ENCODE measurements at regions not wholly inside any gene's neighbourhood (a gene's known extent, or its start where the extent isn't known, plus 50 kb on each side); places are given as distances from the start of the nearest gene placed in this dataset.

DNA sequence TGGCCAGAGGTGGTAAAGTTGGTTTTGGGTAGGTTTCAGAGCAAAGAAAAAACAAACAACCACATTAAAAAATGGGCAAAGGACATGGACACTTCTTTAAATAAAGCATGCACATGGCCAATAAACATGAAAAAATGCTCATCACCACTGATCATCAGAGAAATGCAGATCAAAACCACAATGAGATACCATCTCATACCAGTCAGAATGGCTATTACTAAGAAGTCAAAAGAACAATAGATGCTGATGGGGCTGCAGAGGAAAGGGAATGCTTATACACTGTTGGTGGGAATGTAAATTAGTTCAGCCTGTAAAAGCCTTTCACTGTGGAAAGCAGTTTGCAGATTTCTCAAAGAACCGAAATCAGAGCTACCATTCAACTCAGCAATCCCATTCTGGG lies 598.4 kb upstream of the SOX9 start:
- H3K4me2 ChIP-seq (ENCODE audit: low read depth, low read length, poor library complexity, severe bottlenecking) = no peak overlapping the region
- H3K36me3 ChIP-seq (ENCODE audit: insufficient read depth, low read length) = no peaks in the 10 kb centered on the region
- H3K9ac ChIP-seq (ENCODE audit: low read depth, low read length, poor library complexity, severe bottlenecking) = no peak overlapping the region
- no peaks in the 10 kb centered on the region for H4K20me1 ChIP-seq (ENCODE audit: insufficient read depth, low read length, poor library complexity, severe bottlenecking)
- no peak overlapping the region for H3K4me3 ChIP-seq (ENCODE audit: low read length, poor library complexity, severe bottlenecking)
- no peaks in the 10 kb centered on the region for H3K9me2 ChIP-seq (replicated peaks; ENCODE audit: low read depth, low read length)
- no peak overlapping the region for H2AFZ ChIP-seq (ENCODE audit: low read length)
- no peak for TF ChIP-seq EZH2phosphoT487 (IDR thresholded peaks at IDR 0.05; ENCODE audit: borderline replicate concordance)
- TF ChIP-seq, protein P1, sequence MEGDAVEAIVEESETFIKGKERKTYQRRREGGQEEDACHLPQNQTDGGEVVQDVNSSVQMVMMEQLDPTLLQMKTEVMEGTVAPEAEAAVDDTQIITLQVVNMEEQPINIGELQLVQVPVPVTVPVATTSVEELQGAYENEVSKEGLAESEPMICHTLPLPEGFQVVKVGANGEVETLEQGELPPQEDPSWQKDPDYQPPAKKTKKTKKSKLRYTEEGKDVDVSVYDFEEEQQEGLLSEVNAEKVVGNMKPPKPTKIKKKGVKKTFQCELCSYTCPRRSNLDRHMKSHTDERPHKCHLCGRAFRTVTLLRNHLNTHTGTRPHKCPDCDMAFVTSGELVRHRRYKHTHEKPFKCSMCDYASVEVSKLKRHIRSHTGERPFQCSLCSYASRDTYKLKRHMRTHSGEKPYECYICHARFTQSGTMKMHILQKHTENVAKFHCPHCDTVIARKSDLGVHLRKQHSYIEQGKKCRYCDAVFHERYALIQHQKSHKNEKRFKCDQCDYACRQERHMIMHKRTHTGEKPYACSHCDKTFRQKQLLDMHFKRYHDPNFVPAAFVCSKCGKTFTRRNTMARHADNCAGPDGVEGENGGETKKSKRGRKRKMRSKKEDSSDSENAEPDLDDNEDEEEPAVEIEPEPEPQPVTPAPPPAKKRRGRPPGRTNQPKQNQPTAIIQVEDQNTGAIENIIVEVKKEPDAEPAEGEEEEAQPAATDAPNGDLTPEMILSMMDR (conservative IDR thresholded peaks at IDR 0.05; ENCODE audit: low read length) = no peak
- no peaks in the 10 kb centered on the region; the same call in 1 of the 2 replicates for H3K9me3 ChIP-seq (ENCODE audit: insufficient read depth, low read depth, low read length)
- H3K4me1 ChIP-seq (ENCODE audit: insufficient read depth, low read length, poor library complexity, severe bottlenecking) = no peaks in the 10 kb centered on the region
- no peaks in the 10 kb centered on the region for H3K27me3 ChIP-seq (ENCODE audit: insufficient read depth, low read length, poor library complexity, severe bottlenecking)
- H3K79me2 ChIP-seq (ENCODE audit: insufficient read depth, low read length) = no peaks in the 10 kb centered on the region
- no peaks in the 10 kb centered on the region for H3F3A ChIP-seq (ENCODE audit: low read depth)

DNA sequence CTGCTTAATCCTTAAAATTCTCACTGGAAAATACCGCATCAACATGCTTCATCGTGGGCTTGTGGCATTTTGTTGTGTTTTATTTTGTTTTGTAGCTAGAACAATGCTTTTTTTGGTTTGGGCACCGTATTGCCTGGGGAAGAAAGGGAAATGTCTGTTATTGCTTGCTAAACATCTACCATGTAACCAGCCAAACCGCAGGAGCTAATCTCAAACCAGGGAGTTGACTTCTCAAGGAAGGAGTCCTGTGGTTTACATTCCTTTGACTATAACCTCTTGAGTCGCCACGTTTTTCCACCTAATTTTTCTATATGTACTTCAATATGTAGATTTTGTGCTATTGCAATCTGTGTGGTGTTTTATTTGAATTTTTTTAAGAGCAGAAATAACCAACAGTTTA lies 593.5 kb upstream of the SOX9 start:
- Histone ChIP-seq H3K36me3 (ENCODE audit: insufficient read depth, low read length) (no peaks in the 10 kb centered on the region), H3K27me3 (ENCODE audit: insufficient read depth, low read length, poor library complexity, severe bottlenecking) (no peaks in the 10 kb centered on the region), H3K9ac (ENCODE audit: low read depth, low read length, poor library complexity, severe bottlenecking) (no peak overlapping the region), H2AFZ (ENCODE audit: low read length) (no peak overlapping the region), H3K4me3 (ENCODE audit: low read length, poor library complexity, severe bottlenecking) (no peak overlapping the region), H3F3A (ENCODE audit: low read depth) (no peaks in the 10 kb centered on the region), H3K79me2 (ENCODE audit: insufficient read depth, low read length) (no peaks in the 10 kb centered on the region), H4K20me1 (ENCODE audit: insufficient read depth, low read length, poor library complexity, severe bottlenecking) (no peaks in the 10 kb centered on the region), H3K9me2 (replicated peaks; ENCODE audit: low read depth, low read length) (no peaks in the 10 kb centered on the region), H3K4me1 (ENCODE audit: insufficient read depth, low read length, poor library complexity, severe bottlenecking) (no peaks in the 10 kb centered on the region), H3K4me2 (ENCODE audit: low read depth, low read length, poor library complexity, severe bottlenecking) (no peak overlapping the region), H3K9me3 (ENCODE audit: insufficient read depth, low read depth, low read length) (no peaks in the 10 kb centered on the region)
- TF ChIP-seq, protein P1 (conservative IDR thresholded peaks at IDR 0.05; ENCODE audit: low read length) = no peak
- TF ChIP-seq EZH2phosphoT487 (IDR thresholded peaks at IDR 0.05; ENCODE audit: borderline replicate concordance) = no peak

DNA sequence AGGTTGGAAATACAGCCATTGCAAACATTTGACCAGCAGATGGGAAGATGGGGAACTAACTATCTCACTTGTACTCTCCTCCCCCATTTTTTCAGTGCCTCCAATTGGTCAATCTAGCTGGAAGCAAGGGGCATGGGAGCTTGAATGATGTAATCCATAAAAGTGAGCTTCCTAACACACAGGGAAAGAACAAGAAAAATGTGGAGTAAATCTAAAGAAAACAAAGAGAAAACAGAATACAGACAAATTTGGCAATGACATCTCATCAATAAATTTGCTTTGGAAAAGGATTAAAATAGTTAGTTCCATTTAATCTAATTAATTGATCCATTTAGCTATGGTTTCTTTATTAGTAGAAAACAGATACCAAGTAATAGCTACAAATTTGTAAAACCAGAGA lies 592.6 kb upstream of the SOX9 start:
- H3K4me1 ChIP-seq (ENCODE audit: insufficient read depth, low read length, poor library complexity, severe bottlenecking) = no peaks in the 10 kb centered on the region
- H2AFZ ChIP-seq (ENCODE audit: low read length) = no peak overlapping the region
- H3F3A ChIP-seq (ENCODE audit: low read depth) = no peaks in the 10 kb centered on the region
- no peaks in the 10 kb centered on the region for H3K9me2 ChIP-seq (replicated peaks; ENCODE audit: low read depth, low read length)
- H3K9ac ChIP-seq (ENCODE audit: low read depth, low read length, poor library complexity, severe bottlenecking) = no peak overlapping the region
- H3K4me2 ChIP-seq (ENCODE audit: low read depth, low read length, poor library complexity, severe bottlenecking) = no peak overlapping the region
- no peaks in the 10 kb centered on the region for H3K27me3 ChIP-seq (ENCODE audit: insufficient read depth, low read length, poor library complexity, severe bottlenecking)
- no peaks in the 10 kb centered on the region for H3K79me2 ChIP-seq (ENCODE audit: insufficient read depth, low read length)
- H3K9me3 ChIP-seq (ENCODE audit: insufficient read depth, low read depth, low read length) = no peaks in the 10 kb centered on the region
- no peaks in the 10 kb centered on the region for H3K36me3 ChIP-seq (ENCODE audit: insufficient read depth, low read length)
- H3K4me3 ChIP-seq (ENCODE audit: low read length, poor library complexity, severe bottlenecking) = no peak overlapping the region
- H4K20me1 ChIP-seq (ENCODE audit: insufficient read depth, low read length, poor library complexity, severe bottlenecking) = no peaks in the 10 kb centered on the region
- no peak for TF ChIP-seq EZH2phosphoT487 (IDR thresholded peaks at IDR 0.05; ENCODE audit: borderline replicate concordance)
- TF ChIP-seq, protein P1 (conservative IDR thresholded peaks at IDR 0.05; ENCODE audit: low read length) = no peak

Measured in Loucy (cell line).